ENCODE measurements at regions not wholly inside any gene's neighbourhood (a gene's known extent, or its start where the extent isn't known, plus 50 kb on each side); places are given as distances from the start of the nearest gene placed in this dataset.

- TF ChIP-seq CTCF (IDR thresholded peaks at IDR 0.05) (no peak), POLR2A (IDR thresholded peaks at IDR 0.05) (no peak)
These were observed 550.1 kb downstream of the TBC1D4 start for GRCh38 chr13:74931698-74932433.
